Prostate gland (tissue), 2 donors: ENCODE measurements at regions not wholly inside any gene's neighbourhood (a gene's known extent, or its start where the extent isn't known, plus 50 kb on each side); places are given as distances from the start of the nearest gene placed in this dataset.

Experiments
- DNase-seq: peaks from one replicate; pipeline ENCODE4 v3.0.0-alpha.2; 2019; ENCODE audit warnings: low spot score
- H3K27ac ChIP-seq, 2 donors: fragments of 200-600 bp; sonication (generic); 2 replicates each; pipeline ENCODE4 v1.5.1; 2017 to 2019
- H3K27me3 ChIP-seq: fragments of 200-600 bp; sonication (generic); replicated peaks from 2 replicates; pipeline ENCODE4 v1.5.1; 2019; ENCODE audit not compliant: insufficient read depth
- H3K36me3 ChIP-seq, 2 donors: fragments of 200-600 bp; sonication (generic); 1 replicate in 1 of 2; 2 replicates in 1 of 2; pipeline versions ENCODE4 v1.5.1 to v1.8.1; 2017 to 2019
- H3K4me1 ChIP-seq: fragments of 200-600 bp; sonication (generic); replicated peaks from 2 replicates; pipeline ENCODE4 v1.5.1; 2019
- H3K4me3 ChIP-seq, 2 donors: fragments of 200-600 bp; sonication (generic); 2 replicates each; pipeline ENCODE4 v1.5.1; 2017 to 2019
- H3K9me3 ChIP-seq: fragments of 200-600 bp; sonication (generic); 2 replicates; pipeline ENCODE4 v1.5.1; 2017
- POLR2A ChIP-seq: fragments of 450-650 bp; IDR thresholded peaks from one replicate; pipeline ENCODE4 v1.6.1; 2016; ENCODE audit warnings: antibody characterized with exemption, mild to moderate bottlenecking
- POLR2AphosphoS5 ChIP-seq: sonication (generic); formaldehyde crosslinking; IDR thresholded peaks from one replicate; pipeline ENCODE4 v1.6.1; 2017; ENCODE audit warnings: antibody characterized with exemption
- WGBS: methylation state at CpG from one replicate; pipeline ENCODE4 v1.1.5; 2018; 5-methylcytosine and 5-hydroxymethylcytosine counted together
- intact Hi-C: fragments of 100-400 bp; cut with DNase I; formaldehyde crosslinking; loops from one replicate; pipeline ENCODE4 v1.14.2; 2022
- TF ChIP-seq, protein P1 (sequence below), 4 experiments: fragments of 200-600 bp in 2 of 4; fragments of 450-650 bp in 2 of 4; sonication (generic) in 2 of 4; IDR thresholded peaks; 1 replicate in 3 of 4; 2 replicates in 1 of 4; pipeline ENCODE4 v1.5.1; 2016 to 2019; ENCODE audit warnings: antibody characterized with exemption in 4 of 4, mild to moderate bottlenecking in 2 of 4, moderate library complexity in 2 of 4

- Histone ChIP-seq H3K27ac (no peak overlapping the region), H3K36me3 (no peaks in the 10 kb centered on the region), H3K27me3 (no peaks in the 10 kb centered on the region), H3K9me3 (no peaks in the 10 kb centered on the region), H3K4me1 (no peaks in the 10 kb centered on the region), H3K4me3 (no peak overlapping the region)
- TF ChIP-seq POLR2AphosphoS5 (no peak), POLR2A (no peak)
- TF ChIP-seq, protein P1, sequence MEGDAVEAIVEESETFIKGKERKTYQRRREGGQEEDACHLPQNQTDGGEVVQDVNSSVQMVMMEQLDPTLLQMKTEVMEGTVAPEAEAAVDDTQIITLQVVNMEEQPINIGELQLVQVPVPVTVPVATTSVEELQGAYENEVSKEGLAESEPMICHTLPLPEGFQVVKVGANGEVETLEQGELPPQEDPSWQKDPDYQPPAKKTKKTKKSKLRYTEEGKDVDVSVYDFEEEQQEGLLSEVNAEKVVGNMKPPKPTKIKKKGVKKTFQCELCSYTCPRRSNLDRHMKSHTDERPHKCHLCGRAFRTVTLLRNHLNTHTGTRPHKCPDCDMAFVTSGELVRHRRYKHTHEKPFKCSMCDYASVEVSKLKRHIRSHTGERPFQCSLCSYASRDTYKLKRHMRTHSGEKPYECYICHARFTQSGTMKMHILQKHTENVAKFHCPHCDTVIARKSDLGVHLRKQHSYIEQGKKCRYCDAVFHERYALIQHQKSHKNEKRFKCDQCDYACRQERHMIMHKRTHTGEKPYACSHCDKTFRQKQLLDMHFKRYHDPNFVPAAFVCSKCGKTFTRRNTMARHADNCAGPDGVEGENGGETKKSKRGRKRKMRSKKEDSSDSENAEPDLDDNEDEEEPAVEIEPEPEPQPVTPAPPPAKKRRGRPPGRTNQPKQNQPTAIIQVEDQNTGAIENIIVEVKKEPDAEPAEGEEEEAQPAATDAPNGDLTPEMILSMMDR (IDR thresholded peaks at IDR 0.05): no peak
- WGBS: 95% methylated on average over 1 of the region's 1 CpG
- DNase-seq: no peak
- intact Hi-C loops: no loop called here
Measured at GRCh38 chr2:118593257-118593656, 254.2 kb downstream of the EN1 start.

DNA sequence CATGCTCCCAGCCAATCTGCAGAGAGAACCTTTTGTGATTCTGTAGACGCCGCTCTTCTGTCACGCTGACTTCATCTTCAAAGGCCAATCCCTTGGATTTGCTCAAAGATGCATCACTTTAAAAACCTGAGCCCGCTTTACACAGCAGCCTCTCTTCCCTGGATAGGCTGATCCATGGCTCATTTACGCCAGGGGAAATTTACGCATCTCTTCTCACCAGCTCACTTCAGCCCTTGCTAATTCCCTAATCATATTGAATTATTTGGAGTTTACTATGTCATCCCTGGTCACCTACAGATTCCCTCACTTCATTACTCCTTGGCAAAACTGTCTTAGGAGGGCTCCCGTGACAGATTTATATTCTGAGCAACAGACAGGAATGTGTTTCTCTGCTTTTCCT, 256.2 kb downstream of the EN1 start:
- 71% methylated on average over 7 of the region's 7 CpGs for WGBS
- intact Hi-C loops: no loop called here

DNA sequence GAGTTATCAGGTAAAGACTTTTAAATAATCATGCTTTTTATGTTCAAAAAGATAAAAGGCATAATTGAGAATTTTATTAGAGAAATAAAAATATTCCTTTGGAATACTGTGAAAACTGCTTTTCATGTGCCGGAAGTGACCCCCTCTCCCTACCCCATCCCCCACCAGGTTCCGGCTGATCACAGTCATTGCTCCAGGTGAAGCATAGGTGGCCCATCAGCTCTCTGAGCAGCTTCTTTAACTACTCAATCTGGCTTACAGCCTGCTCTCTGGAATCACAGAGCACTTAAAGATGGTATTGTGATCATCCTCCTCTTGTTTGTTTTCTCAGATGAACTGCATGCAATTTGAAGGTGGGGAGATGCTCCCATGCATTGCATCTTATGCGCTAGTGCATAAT, 257.7 kb downstream of the EN1 start:
- TF ChIP-seq, protein P1 (IDR thresholded peaks at IDR 0.05): no peak
- no peak for TF ChIP-seq POLR2A
- no peak for TF ChIP-seq POLR2AphosphoS5
- intact Hi-C loops: no loop called here
- no peaks in the 10 kb centered on the region for H3K4me1 ChIP-seq
- H3K9me3 ChIP-seq: no peaks in the 10 kb centered on the region
- 79% methylated on average over 3 of the region's 3 CpGs for WGBS
- no peaks in the 10 kb centered on the region for H3K27me3 ChIP-seq
- no peak overlapping the region for H3K4me3 ChIP-seq
- no peaks in the 10 kb centered on the region for H3K36me3 ChIP-seq
- no peak for DNase-seq
- H3K27ac ChIP-seq: no peak overlapping the region

More for the DNA sequence above, 256.2 kb downstream of the EN1 start:
- Histone ChIP-seq H3K4me3 (no peak overlapping the region), H3K36me3 (no peaks in the 10 kb centered on the region), H3K4me1 (no peaks in the 10 kb centered on the region), H3K9me3 (no peaks in the 10 kb centered on the region), H3K27me3 (no peaks in the 10 kb centered on the region), H3K27ac (no peak overlapping the region)
- DNase-seq: no peak
- TF ChIP-seq, protein P1 (IDR thresholded peaks at IDR 0.05): no peak
- TF ChIP-seq POLR2AphosphoS5 (no peak), POLR2A (no peak)

DNA sequence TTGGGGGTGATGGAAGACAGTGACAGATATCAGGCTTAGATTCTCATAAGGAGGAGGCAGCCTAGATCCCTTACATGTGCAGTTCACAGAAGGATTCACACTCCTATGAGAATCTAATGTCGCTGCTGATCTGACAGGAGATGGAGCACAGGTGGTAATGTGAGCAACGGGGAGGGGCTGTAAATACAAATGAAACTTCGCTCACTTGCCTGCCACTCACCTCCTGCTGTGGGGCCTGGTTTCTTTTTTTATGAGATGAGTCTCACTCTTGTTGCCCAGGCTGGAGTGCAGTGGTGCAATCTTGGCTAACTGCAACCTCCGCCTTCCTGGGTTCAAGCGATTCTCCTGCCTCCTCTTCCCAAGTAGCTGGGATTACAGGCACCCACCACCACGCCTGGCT, 258.6 kb downstream of the EN1 start:
- no peak for TF ChIP-seq POLR2AphosphoS5
- TF ChIP-seq, protein P1 (IDR thresholded peaks at IDR 0.05): no peak
- TF ChIP-seq POLR2A: no peak
- no peaks in the 10 kb centered on the region for H3K9me3 ChIP-seq
- H3K27me3 ChIP-seq: no peaks in the 10 kb centered on the region
- intact Hi-C loops: no loop called here
- no peaks in the 10 kb centered on the region for H3K36me3 ChIP-seq
- WGBS: 69% methylated on average over 6 of the region's 6 CpGs
- no peak overlapping the region for H3K4me3 ChIP-seq
- H3K27ac ChIP-seq: no peak overlapping the region
- no peaks in the 10 kb centered on the region for H3K4me1 ChIP-seq
- DNase-seq: no peak

- Histone ChIP-seq H3K9me3 (no peaks in the 10 kb centered on the region), H3K27me3 (no peaks in the 10 kb centered on the region), H3K4me1 (no peaks in the 10 kb centered on the region), H3K27ac (no peak overlapping the region), H3K4me3 (no peak overlapping the region), H3K36me3 (no peaks in the 10 kb centered on the region)
- DNase-seq: no peak
- intact Hi-C loops: no loop called here
- 88% methylated on average over 1 of the region's 1 CpG for WGBS
- TF ChIP-seq, protein P1 (IDR thresholded peaks at IDR 0.05): no peak
Measured at GRCh38 chr2:118586312-118586711, 261.1 kb downstream of the EN1 start.
